Fibroblast of pulmonary artery (primary cell): ENCODE measurements at regions not wholly inside any gene's neighbourhood (a gene's known extent, or its start where the extent isn't known, plus 50 kb on each side); places are given as distances from the start of the nearest gene placed in this dataset.

Experiments used
- DNase-seq: peaks from one replicate; pipeline ENCODE4 v3.0.0-alpha.2; 2010; ENCODE audit warnings: low read depth
- H3K4me3 ChIP-seq: replicated peaks from 2 replicates; pipeline ENCODE4 v1.5.1; 2011; ENCODE audit warnings: low read depth, mild to moderate bottlenecking, control low read depth, low read length, moderate library complexity
- CTCF ChIP-seq: IDR thresholded peaks from 2 replicates; pipeline ENCODE4 v1.5.1; 2011; ENCODE audit warnings: mild to moderate bottlenecking, control low read depth, low read length, inconsistent platforms; ENCODE audit errors: missing control alignments

GRCh38 chr5:110038297-110038997, 348.7 kb downstream of the MAN2A1 start:
- no peak overlapping the region for H3K4me3 ChIP-seq
- peak; percentile 27 for DNase-seq
- TF ChIP-seq CTCF = no peak

GRCh38 chr5:110040178-110040577, 350.5 kb downstream of the MAN2A1 start:
- peak; percentile 6 for DNase-seq

GRCh38 chr5:110043025-110043424, 353.3 kb downstream of the MAN2A1 start:
- no peak for DNase-seq
- TF ChIP-seq CTCF = no peak

More at GRCh38 chr5:110040178-110040577, 350.5 kb downstream of the MAN2A1 start:
- TF ChIP-seq CTCF = peak; percentile 14
- no peak overlapping the region for H3K4me3 ChIP-seq

GRCh38 chr5:110045158-110045557, 355.4 kb downstream of the MAN2A1 start:
- no peak overlapping the region for H3K4me3 ChIP-seq
- peak; percentile 2 for DNase-seq
- TF ChIP-seq CTCF = no peak

More at GRCh38 chr5:110043025-110043424, 353.3 kb downstream of the MAN2A1 start:
- no peak overlapping the region for H3K4me3 ChIP-seq

- DNase-seq = no peak
- TF ChIP-seq CTCF = no peak
- H3K4me3 ChIP-seq = no peak overlapping the region
Observed at GRCh38 chr5:110048491-110048890, 358.8 kb downstream of the MAN2A1 start.

- DNase-seq = no peak
- no peak overlapping the region for H3K4me3 ChIP-seq
- no peak for TF ChIP-seq CTCF
Observed at GRCh38 chr5:110049816-110050215, 360.1 kb downstream of the MAN2A1 start.

GRCh38 chr5:110050640-110051345, 361.1 kb downstream of the MAN2A1 start:
- no peak for DNase-seq
- no peak overlapping the region for H3K4me3 ChIP-seq
- TF ChIP-seq CTCF = no peak
